ENCODE measurements at regions not wholly inside any gene's neighbourhood (a gene's known extent, or its start where the extent isn't known, plus 50 kb on each side); places are given as distances from the start of the nearest gene placed in this dataset.
"Not testable (repeated sequence)": the region's sequence is repeated elsewhere in the genome, so short reads cannot be mapped to it uniquely, and the experiment has no call there.

DNA sequence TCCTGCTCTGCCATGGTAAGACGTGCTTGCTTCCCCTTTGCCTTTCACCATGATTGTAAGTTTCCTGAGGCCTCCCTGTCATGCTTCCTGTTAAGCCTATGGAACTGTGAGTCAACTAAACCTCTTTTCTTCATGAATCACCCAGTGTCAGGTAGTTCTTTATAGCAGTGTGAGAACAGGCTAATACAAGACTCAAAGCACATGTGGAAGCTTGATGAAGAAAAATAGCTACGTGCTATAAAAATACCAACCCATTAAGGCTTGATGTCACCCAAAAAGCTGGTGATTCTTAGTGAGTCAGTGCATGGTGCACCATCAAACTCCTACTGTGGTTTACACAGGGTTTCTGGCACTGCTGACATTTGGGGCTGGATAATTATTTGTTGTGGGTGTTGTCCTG lies 332.2 kb downstream of the TMEM167A start:
- DNase-seq, result no peak

DNA sequence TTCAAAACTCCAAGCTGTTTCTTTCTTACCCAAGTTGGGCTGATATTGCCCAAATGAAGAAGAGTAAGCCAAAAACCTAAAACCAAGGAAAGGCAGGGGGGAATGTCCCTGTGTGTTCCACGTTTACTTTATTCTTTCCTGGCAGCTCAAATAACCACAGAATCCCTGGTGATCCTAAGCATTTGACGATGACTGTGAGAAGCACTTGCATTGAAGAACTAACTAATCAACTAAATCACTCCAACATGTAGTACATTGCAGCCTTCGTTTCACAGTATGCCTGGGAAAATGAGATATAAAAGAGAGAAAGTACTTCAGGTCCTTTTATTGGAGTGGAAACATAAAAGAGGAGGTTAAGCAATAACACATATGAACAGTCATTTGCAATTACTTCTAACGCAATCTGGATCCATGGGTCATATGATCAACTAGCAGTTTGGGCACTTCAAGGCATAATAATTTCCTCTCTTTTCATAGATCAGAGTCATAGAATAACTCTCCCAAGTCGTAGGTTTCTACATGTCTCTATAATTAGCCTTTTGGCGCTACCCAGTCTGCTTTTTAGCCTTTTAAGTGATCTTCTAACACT lies 338.4 kb downstream of the TMEM167A start:
- DNase-seq, result no peak

- no peak for DNase-seq
These were observed 341.9 kb downstream of the TMEM167A start for GRCh38 chr5:82735160-82735789.

DNA sequence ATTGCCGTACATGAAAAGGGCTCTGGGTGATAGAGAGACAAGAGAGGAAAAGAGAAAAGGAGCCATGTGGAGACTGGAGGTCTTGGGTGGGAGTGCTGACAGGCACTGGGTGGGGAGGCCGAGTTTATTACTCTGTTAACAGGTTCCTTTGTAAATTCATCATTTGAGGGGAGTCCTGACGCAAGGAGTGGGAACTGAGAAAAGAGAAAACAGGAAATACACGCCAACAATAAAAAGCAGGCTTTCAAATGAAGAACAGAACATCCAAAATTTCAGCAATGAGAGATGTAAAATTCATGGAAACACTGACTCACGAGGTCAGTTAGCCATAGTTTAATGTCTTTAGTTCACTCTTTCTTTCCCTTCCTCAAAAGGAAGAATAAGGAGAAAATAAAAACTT lies 342.8 kb downstream of the TMEM167A start:
- DNase-seq, result no peak

GRCh38 chr5:82730913-82731312 lies 346.3 kb downstream of the TMEM167A start:
- no peak for DNase-seq

- no peak for DNase-seq
These were observed 348.1 kb downstream of the TMEM167A start for GRCh38 chr5:82728926-82729702.

GRCh38 chr5:82723168-82723567 lies 354.0 kb downstream of the TMEM167A start:
- no peak for DNase-seq

- DNase-seq, result no peak
These were observed 356.1 kb downstream of the TMEM167A start for GRCh38 chr5:82721087-82721410.

- DNase-seq, result no peak
These were observed 356.7 kb downstream of the TMEM167A start for GRCh38 chr5:82720213-82721086.

DNA sequence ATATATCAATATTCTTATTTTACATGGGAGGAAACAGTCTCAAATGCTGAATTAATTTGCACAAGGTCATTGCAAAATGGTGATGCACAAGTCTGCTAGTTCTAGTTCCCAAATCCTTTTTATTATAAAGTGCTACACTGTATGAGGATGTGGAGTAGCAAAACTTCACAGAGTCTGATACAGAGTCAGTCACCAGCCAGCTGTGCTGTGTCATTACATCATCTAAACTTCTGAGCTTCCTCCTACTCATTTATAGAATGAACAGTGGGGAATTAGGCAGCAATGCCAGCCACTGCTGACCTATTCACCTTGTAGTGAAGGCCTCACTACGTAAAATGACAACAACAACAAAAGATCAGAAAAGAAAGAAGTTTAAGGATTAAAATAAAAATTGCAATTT lies 357.8 kb downstream of the TMEM167A start:
- DNase-seq, result no peak

GRCh38 chr5:82717738-82718137 lies 359.5 kb downstream of the TMEM167A start:
- DNase-seq, result no peak

- not testable (repeated sequence) for DNase-seq
These were observed 362.5 kb downstream of the TMEM167A start for GRCh38 chr5:82714732-82715131.

DNA sequence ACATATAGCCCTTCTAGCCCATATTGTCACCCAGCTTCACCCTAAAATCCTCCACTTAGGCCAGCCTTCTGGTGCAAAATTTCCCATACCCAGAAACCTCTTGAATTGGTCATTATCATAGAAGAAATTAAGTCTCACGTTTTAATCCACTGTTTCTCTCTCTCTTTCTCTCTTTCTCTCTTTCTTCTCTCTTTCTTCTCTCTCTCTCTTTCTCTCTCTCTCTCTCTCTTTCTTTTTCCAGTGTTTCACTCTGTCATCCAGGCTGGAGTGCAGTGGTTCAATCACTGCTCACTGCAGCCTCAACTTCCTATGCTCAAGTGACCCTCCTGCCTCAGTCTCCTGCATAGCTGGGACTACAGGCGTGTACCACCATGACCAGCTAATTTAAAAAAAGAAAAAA lies 363.4 kb downstream of the TMEM167A start:
- DNase-seq, result no peak

DNA sequence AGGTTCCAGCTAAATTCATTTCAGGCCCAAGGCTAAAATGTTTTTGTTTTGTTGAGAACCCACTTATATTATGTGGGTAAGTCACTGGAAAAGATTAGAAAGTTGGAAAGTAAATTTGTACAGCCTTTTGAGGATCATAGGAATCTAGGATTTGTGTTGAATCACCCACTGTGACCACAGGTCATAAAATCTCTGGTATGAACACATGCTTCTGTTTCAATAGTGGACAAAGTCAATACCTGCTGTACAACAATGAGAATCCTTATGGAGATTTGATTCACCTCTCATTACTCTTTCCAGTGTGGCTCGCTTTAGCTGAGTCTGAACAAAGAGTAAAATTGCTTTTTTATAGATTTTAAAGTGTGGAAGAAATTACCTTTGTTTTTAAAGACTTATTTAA lies 369.5 kb downstream of the TMEM167A start:
- DNase-seq, result no peak

DNA sequence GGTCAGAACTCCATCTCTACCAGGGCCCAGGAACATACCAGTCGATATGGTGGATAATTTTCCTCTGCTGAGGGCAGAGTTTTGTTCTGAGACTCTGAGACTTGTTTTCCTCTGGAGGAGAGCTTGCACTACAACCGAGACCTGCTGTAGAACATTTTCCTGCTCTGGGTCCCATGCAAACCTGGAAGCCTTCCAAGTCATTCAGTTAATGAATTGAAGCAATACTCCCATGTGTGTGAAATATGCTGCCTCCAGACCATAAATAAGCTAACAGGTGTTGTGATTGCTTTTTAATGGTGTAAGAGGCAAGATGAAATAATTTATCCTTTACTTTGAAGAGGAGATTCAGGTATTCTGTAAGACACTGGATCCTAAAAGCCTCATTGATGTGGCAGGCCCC lies 372.8 kb downstream of the TMEM167A start:
- DNase-seq, result no peak

DNA sequence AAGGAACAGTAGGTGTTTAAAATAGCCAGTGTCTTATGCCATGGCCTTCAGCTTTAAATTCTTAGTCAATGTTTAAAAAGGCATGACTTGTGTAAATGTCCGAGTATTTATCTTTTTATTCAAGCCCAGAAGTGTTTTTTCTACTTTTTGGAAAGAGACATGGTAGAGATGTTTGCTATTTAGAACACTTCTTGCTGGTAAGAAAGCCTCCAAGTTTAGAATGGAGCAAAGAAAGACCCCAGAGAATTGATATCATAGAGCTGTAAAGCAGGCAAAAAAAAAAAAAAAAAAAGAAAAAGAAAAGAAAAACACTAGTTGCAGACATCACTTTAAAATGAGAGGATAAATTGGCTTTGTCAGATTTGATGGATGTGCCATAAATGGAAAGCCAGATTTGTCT lies 375.1 kb downstream of the TMEM167A start:
- DNase-seq, result no peak

- no peak for DNase-seq
These were observed 377.5 kb downstream of the TMEM167A start for GRCh38 chr5:82699737-82700136.

DNA sequence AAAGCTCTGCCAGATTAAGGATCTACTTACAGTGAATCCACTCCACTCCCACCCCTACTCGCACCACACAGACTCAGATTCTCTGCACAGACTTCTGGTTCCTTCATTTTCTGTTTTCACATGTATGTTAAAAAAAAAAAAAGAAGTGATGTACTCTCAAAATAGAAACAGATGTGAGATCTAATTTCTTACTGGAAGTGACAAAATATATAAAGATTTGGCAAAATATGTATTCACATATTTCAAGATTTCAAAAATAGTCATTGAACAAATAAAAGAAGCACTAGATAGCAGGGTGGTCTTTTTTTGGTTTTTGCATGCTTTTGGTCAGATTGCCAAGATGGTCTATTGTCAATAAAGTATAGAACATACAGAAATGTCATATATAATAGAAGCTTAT lies 379.2 kb downstream of the TMEM167A start:
- no peak for DNase-seq

- no peak for DNase-seq
These were observed 382.4 kb downstream of the TMEM167A start for GRCh38 chr5:82694711-82695285.

- no peak for DNase-seq
These were observed 384.4 kb downstream of the TMEM167A start for GRCh38 chr5:82692826-82693225.

GRCh38 chr5:82684659-82685058 lies 392.5 kb downstream of the TMEM167A start:
- no peak for DNase-seq

DNA sequence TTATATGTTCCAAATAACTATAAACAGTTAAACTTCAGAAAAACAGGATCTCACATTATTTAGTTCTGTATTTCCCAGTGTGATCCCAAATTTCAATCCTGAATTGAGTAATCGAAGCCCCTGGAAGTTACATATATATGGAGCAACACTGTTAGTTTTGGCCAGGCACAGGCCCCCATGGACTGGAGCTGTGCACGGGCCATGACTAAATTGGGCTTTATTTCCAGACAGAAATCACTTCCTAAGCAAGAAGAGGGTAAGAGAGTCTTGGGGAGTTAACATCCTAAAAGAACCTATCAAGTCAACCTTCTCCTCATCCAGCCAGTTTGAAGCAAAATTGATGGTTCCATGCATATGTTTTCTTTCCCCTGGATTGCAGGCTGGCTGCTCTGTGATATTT lies 393.0 kb downstream of the TMEM167A start:
- no peak for DNase-seq

GRCh38 chr5:82679660-82680059 lies 397.5 kb downstream of the TMEM167A start:
- no peak for DNase-seq

Data from NCI-H2171 (cell line).